ENCODE measurements at regions not wholly inside any gene's neighbourhood (a gene's known extent, or its start where the extent isn't known, plus 50 kb on each side); places are given as distances from the start of the nearest gene placed in this dataset.
"Not testable (repeated sequence)": the region's sequence is repeated elsewhere in the genome, so short reads cannot be mapped to it uniquely, and the experiment has no call there.

DNA sequence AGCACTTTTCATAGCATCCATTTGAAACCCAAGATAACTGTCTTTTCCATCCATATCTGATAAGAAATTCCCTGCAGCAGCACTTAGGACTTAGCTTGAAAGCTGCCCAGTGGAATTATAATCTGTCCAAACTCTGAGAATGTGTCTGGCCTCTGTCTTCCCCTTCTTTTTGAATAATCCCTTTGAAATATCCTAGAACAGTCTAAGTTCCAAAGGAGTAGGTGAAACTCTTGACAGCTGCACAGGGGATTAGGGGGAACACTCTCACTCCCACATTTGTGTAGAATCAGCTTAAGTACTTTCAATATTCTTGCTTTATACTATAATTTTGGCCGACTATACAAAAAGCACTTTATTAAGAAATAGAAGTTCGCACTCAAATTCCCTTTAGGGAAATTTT is 157.7 kb downstream of the PAPSS1 start:
- no peak for DNase-seq (ENCODE audit: low read depth in 2 of 2)

DNA sequence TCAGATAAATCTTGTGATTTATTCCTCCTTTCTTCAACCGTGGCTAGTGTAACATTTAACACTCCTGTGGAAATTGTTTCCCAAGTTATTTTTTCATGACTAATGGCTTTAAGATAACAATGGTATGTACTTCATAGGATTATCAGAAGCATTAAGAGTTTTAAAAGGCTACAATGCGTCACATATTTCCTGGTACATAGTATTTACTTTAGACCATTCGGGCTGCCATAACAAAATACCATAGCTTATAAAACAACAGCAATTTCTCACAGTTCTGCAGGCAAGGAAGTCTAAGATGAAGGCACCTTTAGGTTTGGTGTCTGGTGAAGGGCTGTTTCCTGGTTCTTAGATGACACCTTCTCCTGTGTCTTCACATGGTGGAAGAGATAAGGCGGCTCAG is 158.6 kb downstream of the PAPSS1 start:
- DNase-seq (ENCODE audit: low read depth in 2 of 2) = no peak

DNA sequence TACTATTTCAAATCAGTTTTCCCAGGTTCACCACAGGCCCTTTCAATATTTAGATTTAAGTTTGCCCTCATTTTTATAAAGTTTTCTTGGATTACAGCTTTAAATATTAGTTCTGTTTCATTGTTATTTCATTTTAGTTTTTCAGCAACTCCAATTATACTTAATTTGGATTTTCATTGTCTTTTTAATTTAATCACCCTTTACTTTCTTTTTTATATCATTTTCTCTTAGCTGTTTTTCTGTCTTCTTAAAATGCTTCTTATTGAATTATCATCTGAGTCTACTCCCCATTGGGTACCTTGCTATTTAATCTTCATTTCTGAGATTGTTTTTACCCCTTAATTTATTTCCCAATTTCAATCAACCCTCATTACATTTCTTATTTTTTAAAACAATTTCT is 160.4 kb downstream of the PAPSS1 start:
- no peak for DNase-seq (ENCODE audit: low read depth in 2 of 2)

DNA sequence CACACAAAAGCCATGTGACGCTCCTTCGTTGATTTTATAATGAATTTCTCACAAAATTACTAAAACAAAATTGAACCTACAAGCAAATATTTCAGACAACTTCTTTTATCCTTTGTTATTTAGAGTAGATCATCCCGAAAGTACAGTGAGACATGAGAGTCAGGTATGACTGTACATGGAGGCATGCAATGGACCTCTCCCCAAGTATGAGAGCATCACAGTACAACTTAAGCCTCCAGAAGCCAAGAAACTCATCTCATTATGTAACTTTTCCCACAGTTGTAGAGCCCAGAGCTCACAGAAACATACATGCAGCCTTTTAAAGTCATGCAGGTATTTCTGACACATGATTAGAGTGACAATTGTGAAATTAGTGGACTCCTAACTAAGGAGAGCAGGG is 167.7 kb downstream of the PAPSS1 start:
- DNase-seq (ENCODE audit: low read depth in 2 of 2) = no peak

DNA sequence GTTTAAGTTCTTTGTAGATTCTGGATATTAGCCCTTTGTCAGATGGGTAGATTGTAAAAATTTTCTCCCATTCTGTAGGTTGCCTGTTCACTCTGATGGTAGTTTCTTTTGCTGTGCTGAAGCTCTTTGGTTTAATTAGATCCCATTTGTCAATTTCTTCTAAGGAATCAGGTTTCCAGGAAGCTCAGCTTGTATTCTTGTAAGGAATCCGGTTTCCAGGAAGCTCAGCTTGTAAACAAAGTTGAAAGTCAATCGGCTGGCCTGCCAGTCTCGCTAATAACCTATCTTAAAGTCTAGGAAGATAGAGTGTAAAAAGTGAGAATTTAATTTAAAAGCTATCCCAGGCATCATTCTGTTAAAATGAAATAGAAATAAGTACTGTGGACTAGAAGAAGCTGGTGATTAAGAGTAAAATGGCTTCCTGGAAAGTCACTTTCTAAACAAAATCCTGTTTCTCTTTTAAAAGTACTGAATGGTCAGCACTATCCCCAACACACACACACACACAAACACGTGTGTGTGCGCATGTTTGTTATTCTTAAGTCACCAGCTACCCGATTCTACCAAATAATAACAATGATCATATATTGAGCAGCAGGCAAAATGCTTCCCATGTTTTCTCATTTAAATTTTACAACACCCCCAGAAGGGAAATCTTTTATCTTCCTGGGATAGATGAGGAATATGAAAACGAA is 171.7 kb downstream of the PAPSS1 start:
- DNase-seq (ENCODE audit: low read depth in 2 of 2) = no peak

DNA sequence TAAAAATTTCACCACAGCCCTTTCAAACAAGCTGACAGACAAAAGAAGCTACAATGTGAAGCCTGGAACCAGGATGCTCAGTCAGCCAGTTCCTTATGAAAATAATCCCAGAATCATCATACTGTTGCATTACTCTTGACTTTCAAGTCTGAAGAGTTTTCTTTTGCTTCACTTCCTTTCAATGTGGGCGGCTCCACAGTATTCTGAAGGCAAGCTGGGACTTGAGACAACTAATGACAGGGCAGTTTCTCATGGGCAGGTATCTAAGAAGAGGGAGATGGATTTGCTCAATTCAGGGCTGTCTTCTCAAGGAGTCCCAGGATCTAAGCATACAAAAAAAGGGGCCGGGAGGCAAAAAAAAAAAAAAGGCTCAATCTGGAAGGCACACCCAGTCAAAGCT is 173.4 kb downstream of the PAPSS1 start:
- no peak for DNase-seq (ENCODE audit: low read depth in 2 of 2)

DNA sequence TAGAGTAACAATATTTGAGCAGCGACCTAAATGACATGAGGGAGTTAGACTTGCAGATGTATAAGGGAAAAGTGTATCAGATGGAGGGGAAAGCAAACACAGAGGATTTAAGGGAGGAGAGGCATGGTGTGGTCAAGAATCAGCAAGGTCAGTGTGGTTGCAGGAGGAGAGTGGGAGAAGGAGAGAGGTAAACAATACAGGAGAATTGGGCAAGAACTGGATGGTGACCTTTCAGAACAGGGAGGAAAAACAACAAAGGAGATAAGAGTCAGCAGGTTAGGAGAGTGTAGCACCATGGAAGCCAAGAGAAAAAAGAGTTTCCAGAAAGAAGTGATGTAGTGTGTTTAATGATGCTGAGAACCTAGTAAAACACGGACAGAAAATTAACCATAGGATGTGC is 178.5 kb downstream of the PAPSS1 start:
- DNase-seq (ENCODE audit: low read depth in 2 of 2) = no peak

DNA sequence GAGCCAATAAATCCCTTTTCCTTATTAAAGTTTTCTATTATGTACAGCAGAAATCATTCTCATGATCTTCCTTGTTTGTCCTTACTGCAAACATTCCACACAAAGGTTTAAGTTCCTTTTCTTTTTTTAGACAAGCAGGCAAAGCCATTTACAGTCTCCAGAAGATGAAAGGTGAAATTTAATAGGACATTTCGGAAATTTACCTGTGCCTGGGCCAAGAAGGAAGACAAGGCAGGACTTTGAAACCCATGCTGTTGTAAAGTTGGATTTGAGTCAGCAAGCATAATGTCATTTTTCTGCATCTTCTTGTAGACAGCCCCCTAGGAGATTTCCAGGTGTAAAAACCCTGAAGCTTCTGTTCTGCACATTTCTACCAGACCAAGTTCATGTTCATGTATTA is 188.1 kb downstream of the PAPSS1 start:
- no peak for DNase-seq (ENCODE audit: low read depth in 2 of 2)

DNA sequence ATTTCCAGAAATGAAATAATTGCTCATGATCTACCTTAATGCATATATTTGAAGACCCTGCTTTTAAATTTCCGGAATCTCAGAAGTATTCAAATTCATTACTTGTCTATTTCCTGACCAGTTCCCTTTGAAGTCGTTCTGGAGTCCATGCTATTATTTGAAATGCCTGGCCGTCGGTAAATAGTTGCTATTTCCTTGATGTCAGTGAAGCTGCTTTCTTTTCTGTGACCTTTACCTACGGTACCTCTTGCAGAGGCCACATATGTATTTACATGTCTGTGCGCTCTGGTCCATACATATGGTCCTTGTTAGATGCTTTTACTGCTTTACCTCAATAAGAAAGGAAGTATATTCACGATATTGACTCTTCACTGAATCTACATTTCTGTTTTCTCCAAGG is 199.7 kb downstream of the PAPSS1 start:
- DNase-seq (ENCODE audit: low read depth in 2 of 2) = no peak

DNA sequence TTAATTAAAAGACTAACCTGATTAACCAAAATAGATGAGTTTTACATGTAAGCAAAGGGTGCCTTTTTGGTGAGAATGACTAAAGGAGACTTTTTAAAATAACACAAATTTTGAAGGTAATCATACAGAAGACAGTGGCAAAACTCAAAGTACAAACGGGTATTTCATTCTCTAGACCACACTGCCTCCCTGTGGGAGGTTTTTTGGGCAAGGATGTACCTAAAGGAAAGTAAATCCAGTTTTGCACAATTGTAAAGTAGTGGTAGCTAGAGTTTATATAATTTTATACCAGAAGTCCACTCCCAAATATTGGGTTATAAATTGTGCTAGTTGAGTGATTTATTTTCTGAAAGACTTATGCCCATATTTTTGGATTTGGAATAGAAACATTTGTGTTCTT is 201.0 kb downstream of the PAPSS1 start:
- DNase-seq (ENCODE audit: low read depth in 2 of 2) = no peak

DNA sequence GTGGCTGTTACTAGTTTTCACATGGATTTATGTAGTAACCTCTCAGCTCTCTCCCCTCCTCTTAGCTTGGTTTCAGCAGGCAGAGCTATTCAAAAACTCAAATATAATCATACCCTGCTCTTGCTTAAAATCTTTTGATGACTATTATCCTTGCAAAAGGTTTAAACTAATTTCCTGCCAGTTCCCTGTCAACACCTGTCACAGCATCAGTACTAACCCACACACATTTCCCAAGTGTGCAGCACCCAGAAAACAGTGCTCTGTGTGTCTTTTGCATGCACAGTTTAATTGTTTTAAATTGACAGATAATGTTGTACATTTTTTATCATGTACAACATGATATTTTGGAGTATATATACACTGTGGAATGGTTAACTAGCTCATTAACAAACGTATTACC is 202.0 kb downstream of the PAPSS1 start:
- DNase-seq (ENCODE audit: low read depth in 2 of 2) = no peak

DNA sequence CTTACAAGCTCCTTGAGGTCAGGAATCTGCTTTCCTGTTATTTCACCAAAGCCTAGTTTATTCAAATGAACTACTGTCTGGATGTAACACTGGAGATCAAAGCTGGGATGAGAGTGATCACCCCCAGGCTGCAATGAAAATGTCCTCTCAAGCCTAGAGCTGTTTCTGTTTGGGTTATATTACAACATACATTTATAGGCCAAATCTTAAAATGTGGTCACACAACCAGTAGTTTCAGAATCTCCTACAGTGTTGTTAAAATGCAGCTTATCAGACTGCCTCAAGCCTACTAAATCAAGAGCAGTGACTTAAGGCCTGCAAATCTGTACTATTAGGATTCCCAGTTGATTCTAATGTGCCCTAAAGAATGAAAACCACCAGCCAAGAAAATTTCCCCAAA is 207.5 kb downstream of the PAPSS1 start:
- no peak for DNase-seq (ENCODE audit: low read depth in 2 of 2)

DNA sequence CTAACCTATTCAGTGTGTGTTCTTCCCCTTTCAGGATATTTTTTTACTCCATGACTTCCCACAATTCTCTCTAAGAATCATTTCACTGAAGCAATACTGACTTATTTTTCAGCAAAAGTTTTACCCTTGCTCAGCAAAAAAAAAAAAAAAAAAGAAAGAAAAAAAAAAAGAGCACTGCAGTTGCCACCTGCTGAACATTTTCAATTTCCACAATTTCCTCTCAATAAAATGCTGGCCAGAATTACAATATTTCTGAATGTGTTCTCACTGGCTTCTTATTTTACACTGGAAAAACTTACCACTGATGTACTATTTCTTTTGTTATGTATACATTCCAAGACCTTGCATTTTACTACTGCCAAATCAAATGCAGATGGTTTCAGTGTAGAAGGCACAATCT is 210.4 kb downstream of the PAPSS1 start:
- no peak for DNase-seq (ENCODE audit: low read depth in 2 of 2)

DNA sequence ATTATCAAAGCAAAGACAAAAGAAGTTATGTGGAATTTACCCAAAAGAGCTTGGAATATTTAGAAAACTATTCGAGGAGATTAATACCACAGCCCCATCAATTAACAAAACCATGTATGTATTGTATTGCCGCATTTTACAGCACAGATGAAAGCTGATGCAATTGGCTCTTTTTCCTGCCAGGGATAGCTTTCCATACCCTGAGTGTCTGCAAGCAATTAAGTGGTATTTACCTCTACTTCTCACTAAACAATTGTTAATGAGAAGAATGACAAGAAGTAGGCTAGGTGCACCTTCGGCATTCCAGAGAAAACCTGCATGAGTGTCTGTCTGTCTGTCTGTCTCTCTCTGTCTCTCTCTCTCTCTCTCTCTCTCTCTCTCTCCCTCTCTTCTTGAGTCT is 219.5 kb downstream of the PAPSS1 start:
- DNase-seq (ENCODE audit: low read depth in 2 of 2) = no peak

DNA sequence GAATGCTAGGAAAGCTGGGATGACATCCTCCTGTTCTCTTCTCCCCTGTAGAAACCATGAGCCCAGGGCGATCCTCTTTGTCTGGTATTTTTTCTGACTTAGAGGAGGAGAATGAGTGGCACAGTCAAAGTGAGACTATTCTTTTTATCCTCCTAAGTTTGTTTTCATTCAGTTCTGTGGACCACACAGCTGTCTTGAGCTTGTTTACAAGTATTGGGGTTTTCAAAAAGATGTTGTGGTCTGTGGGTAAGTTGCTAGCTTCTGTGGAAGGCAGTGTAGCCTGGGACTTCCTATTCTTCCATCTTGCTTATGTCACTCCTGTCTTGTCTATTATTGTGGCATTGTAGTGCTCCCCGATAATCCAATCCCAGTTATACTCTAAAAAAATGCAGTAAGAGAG is 223.0 kb downstream of the PAPSS1 start:
- DNase-seq (ENCODE audit: low read depth in 2 of 2) = no peak

DNA sequence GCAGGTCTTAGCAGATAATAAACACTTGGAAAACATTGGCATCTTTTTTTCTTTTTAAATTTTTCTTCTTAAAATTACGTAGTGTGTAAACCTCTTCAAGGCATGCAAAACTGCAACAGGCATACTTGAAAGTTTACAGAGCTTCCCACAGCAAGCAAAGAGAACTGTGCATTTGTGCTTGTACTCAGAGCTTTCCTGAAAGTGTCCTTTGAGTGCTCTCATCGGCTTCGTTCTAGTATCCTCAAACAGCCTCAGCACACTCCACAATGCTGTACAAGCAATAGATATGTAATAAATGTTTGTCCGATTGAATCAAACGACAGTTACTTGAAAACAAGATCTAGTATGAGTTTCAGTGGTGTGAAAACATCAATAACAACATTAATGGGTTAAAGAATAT is 227.5 kb downstream of the PAPSS1 start:
- DNase-seq (ENCODE audit: low read depth in 2 of 2) = no peak

DNA sequence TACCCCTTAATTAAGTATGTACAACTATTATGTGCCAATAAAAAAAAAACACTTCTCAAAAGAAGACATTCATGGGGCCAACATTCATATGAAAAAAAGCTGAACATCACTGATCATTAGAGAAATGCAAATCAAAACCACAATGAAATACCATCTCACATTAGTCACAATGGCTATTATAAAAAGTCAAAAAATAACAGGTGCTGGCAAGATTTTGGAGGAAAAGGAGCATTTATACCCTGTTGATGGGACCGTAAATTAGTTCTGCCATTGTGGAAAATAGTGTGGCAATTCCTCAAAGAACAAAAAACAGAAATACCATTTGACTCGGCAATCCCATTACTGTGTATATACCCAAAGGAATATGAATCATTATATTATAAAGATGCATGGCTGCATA is 229.9 kb downstream of the PAPSS1 start:
- DNase-seq (ENCODE audit: low read depth in 2 of 2) = no peak

DNA sequence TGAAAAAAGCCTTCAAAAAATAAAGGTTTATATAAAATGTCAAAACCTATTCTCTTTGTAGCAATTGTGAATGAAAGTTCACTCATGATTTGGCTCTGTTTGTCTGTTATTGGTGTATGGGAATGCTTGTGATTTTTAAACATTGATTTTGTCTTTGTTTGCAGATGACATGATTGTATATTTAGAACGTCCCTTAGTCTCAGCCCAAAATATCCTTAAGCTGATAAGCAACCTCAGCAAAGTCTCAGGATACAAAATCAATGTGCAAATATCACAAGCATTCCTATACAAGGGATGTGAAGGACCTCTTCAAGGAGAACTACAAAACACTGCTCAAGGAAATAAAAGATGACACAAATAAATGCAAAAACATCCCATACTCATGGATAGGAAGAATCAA is 236.4 kb downstream of the PAPSS1 start:
- DNase-seq (ENCODE audit: low read depth in 2 of 2) = not testable (repeated sequence)

DNA sequence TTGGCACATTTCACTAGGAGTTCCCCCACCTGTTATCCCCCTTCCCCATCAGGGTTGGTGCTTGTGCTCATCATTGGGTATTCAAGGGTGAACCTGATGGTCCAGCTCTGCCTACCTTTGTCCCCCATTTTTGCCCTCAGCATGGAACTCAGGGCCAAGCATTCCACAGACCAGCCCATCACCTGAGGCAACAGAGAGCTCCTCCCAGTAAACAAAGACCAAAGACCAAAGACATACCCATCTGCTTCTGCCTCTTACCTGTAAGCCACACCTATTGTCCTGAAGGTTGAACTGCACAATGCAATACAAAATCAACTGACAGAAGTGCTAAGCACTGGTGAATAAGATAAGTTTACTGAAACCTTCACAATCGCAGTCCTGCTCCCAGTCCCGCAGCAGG is 237.5 kb downstream of the PAPSS1 start:
- DNase-seq (ENCODE audit: low read depth in 2 of 2) = no peak

DNA sequence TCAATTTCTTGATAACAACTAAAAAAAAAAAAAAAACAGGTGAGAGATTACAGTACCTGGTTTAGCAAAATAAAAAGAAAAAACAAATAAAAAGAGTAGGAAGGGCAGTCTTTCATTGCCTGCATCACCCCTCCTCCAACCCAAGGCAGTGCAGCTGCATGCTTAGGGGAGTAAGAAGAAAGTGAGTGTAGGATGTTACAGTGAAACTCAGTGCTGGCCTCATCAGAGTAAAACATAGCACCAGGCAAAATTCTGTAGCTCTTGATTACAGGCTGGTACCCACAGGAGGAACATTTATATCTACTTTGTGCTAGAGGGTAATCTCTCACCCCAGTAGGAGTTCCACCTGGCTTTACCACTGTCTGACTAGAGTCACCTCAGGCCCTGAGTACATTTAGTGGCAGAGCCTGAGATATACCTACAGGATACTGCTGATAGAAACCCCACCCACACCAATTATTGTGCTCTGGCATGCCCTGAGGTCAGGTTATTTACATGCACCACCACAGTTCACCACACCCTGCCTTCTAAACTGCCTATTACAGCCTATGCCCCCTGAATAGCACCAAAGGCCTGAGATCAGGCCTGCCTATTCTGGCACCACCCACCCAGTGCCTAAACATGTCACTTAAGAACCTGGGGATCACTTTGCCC is 241.6 kb downstream of the PAPSS1 start:
- no peak for DNase-seq (ENCODE audit: low read depth in 2 of 2)

DNA sequence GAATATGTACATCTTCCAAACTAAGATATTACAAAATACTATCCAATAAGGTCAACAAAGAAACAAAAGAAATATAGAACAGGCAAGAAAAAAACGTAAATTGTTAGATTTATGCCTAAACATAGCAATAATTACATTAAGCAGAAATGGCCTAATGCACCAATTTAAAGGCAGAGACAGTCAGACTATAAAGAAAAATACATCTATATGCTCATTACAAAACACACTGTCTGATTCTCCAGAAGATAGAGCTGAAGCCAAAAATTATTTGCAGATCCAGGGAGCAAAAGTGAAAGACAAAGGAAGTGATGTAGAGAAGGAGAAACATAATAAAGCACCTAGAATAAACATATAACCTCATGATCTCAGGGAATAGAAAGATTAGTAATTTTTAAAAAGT is 246.9 kb downstream of the PAPSS1 start:
- no peak for DNase-seq (ENCODE audit: low read depth in 2 of 2)

DNA sequence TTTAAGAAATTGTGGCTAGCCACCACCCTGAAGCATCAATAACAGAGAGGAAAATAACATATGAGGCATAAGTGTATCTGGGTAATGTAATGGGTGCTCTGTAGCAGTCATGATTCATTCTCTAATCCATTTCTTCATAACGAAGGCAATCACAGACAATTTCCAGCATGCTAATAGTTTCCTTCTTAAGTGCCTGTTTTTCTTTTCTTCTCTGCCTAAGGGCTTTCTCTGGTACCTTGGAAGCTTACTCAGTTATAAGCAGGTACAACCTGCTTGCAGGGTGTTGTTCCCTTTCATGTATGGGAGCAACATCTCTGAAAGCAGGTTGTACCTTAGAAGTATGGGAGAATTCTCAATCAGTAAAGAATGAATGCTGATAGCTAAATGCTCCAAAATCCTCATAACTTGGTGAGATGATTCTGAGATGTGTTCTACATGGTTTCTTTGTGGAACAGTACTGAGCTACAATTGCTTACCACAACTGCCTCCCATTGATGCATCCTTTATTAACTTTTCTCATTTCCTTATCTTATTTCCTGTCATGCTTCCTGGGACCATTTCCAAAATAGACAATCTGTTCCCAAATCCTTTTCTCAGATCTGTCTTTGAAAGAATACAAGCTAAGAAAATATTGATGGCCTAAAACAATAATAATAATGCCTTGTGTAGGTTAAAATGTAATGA is 247.6 kb downstream of the PAPSS1 start:
- no peak for DNase-seq (ENCODE audit: low read depth in 2 of 2)

DNA sequence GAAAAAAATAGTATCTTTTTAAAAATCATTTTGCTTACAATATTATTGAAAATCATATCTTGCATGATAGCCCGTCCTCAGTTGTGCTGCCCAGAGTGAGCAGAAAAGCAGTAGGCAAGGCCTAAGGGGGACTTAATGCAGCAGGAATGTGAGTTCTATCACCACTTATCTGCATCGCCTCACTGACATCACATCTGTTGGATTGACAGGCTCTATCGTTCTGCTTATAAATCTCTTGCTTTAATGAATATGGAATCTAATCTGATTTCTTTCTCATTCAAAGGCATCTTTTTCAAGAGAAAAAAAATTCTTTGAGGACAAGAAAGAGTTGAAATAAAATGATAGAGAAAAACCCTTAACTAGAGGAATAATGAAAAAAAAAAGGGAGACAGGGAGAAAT is 249.9 kb downstream of the PAPSS1 start:
- no peak for DNase-seq (ENCODE audit: low read depth in 2 of 2)
